ENCODE measurements at regions not wholly inside any gene's neighbourhood (a gene's known extent, or its start where the extent isn't known, plus 50 kb on each side); places are given as distances from the start of the nearest gene placed in this dataset.

DNA sequence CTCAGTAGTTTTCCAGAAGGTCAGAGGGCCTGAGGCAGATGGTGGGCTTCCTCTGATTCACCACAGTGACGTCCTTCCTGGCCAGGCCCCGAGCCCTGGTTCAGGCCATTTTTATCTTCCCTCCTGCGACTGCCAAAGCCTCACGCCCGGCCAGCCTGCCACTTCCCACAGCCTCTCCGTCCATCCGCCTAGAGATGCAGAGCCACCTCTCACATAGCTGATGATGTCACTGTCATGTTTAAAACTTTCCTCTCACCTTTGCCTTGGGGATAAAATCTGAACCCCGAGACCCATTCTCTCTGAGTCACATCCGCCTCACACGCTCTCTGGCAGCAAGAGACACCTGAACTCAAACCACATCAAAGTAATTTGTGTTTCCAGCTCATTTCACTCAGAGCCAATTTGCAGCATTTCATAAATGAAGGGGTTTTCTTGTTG, 175.3 kb downstream of the QDPR start:
- intact Hi-C loops (cut with DNase I), result no loop called here
- H3K27ac ChIP-seq, result no peak overlapping the region
- DNase-seq, result peak; percentile 30 to 42
- TF ChIP-seq CTCF (IDR thresholded peaks at IDR 0.05) (no peak), POLR2A (IDR thresholded peaks at IDR 0.05) (no peak)
- no peaks in the 10 kb centered on the region for H3K9me3 ChIP-seq
- H3K4me1 ChIP-seq, result no peaks in the 10 kb centered on the region
- no peaks in the 10 kb centered on the region for H3K36me3 ChIP-seq
- H3K4me3 ChIP-seq (replicated peaks in 1 of 3), result no peak overlapping the region
- no peaks in the 10 kb centered on the region for H3K27me3 ChIP-seq
- WGBS, 2 donors, result 74 to 85% methylated on average over 10 of the region's 10 CpGs

- peak overlapping the region in 2 of 3 donors; percentile 1 to 42 for H3K27ac ChIP-seq
These were observed 175.8 kb downstream of the QDPR start for GRCh38 chr4:17336069-17336468.

GRCh38 chr4:17335371-17335770, 176.5 kb downstream of the QDPR start:
- H3K27ac ChIP-seq, result no peak overlapping the region
- WGBS, 2 donors, result 96% methylated on average over 3 of the region's 3 CpGs
- no peaks in the 10 kb centered on the region for H3K36me3 ChIP-seq
- TF ChIP-seq CTCF (IDR thresholded peaks at IDR 0.05) (no peak), POLR2A (IDR thresholded peaks at IDR 0.05) (no peak)
- H3K9me3 ChIP-seq, result no peaks in the 10 kb centered on the region
- H3K4me3 ChIP-seq (replicated peaks in 1 of 3), result no peak overlapping the region
- DNase-seq, result no peak
- no peaks in the 10 kb centered on the region for H3K27me3 ChIP-seq
- no peaks in the 10 kb centered on the region for H3K4me1 ChIP-seq
- intact Hi-C loops (cut with DNase I), result no loop called here

More at GRCh38 chr4:17336069-17336468, 175.8 kb downstream of the QDPR start:
- H3K9me3 ChIP-seq, result no peaks in the 10 kb centered on the region
- DNase-seq, result no peak
- 83 to 88% methylated on average over 1 of the region's 1 CpG for WGBS, 2 donors
- H3K4me3 ChIP-seq (replicated peaks in 1 of 3), result no peak overlapping the region
- no peaks in the 10 kb centered on the region for H3K36me3 ChIP-seq
- no peak for TF ChIP-seq POLR2A (IDR thresholded peaks at IDR 0.05)
- TF ChIP-seq CTCF (IDR thresholded peaks at IDR 0.05), result no peak
- intact Hi-C loops (cut with DNase I), result no loop called here
- H3K4me1 ChIP-seq, result no peaks in the 10 kb centered on the region
- H3K27me3 ChIP-seq, result no peaks in the 10 kb centered on the region

- intact Hi-C loops (cut with DNase I), result no loop called here
- Histone ChIP-seq H3K36me3 (no peaks in the 10 kb centered on the region), H3K4me3 (replicated peaks in 1 of 3) (no peak overlapping the region), H3K27me3 (no peaks in the 10 kb centered on the region), H3K27ac (no peak overlapping the region), H3K4me1 (peaks cover 0 to 4% of the 10 kb centered on the region in 2 donors), H3K9me3 (no peaks in the 10 kb centered on the region)
- DNase-seq, result no peak
- TF ChIP-seq POLR2A (IDR thresholded peaks at IDR 0.05), result no peak
- no peak for TF ChIP-seq CTCF (IDR thresholded peaks at IDR 0.05)
- 55 to 70% methylated on average over 5 of the region's 5 CpGs for WGBS, 2 donors
These were observed 179.4 kb downstream of the QDPR start for GRCh38 chr4:17332478-17332877.

GRCh38 chr4:17329046-17329445, 182.8 kb downstream of the QDPR start:
- WGBS, 2 donors, result 83 to 90% methylated on average over 1 of the region's 1 CpG
- no peaks in the 10 kb centered on the region for H3K9me3 ChIP-seq
- H3K4me3 ChIP-seq (replicated peaks in 1 of 3), result no peak overlapping the region
- H3K27me3 ChIP-seq, result no peaks in the 10 kb centered on the region
- TF ChIP-seq POLR2A (IDR thresholded peaks at IDR 0.05) (no peak), CTCF (IDR thresholded peaks at IDR 0.05) (no peak)
- peaks cover 2 to 5% of the 10 kb centered on the region in 2 donors for H3K4me1 ChIP-seq
- H3K27ac ChIP-seq, result no peak overlapping the region
- H3K36me3 ChIP-seq, result no peaks in the 10 kb centered on the region
- no peak for DNase-seq
- intact Hi-C loops (cut with DNase I), result loop anchor here (10.0 kb wide), 1 partner anchor 414 kb away; no protein-coding TSS in a partner anchor
